ENCODE measurements at regions not wholly inside any gene's neighbourhood (a gene's known extent, or its start where the extent isn't known, plus 50 kb on each side); places are given as distances from the start of the nearest gene placed in this dataset.
A peak's percentile ranks its signal among the peaks of the same experiment; 100 is the strongest.

- H3K9me3 ChIP-seq (ENCODE audit: insufficient read depth in 2 of 2, low read depth in 1 of 2, low read length in 1 of 2): no peaks in the 10 kb centered on the region
- H2BK5ac ChIP-seq (ENCODE audit: low read depth, low read length): no peak overlapping the region
- no peak overlapping the region for H2BK20ac ChIP-seq (ENCODE audit: low read length)
- no peaks in the 10 kb centered on the region for H3K79me2 ChIP-seq (ENCODE audit: control insufficient read depth in 1 of 2, insufficient read depth in 2 of 2, low read length in 2 of 2)
- no peak overlapping the region for H2BK12ac ChIP-seq (ENCODE audit: low read depth, low read length)
- H4K91ac ChIP-seq (replicated peaks; ENCODE audit: insufficient read length, low read length): no peak overlapping the region
- no peak overlapping the region for H3K23ac ChIP-seq (ENCODE audit: insufficient read length)
- ChIA-PET POLR2A (ENCODE audit: partially characterized antibody) (no interaction called here), CTCF (ENCODE audit: partially characterized antibody) (interaction anchor here (0.7 to 1.2 kb wide), 5 partner anchors 16 to 516 kb away, joined by 3 read pairs; no protein-coding TSS in a partner anchor)
- H4K5ac ChIP-seq (ENCODE audit: insufficient read length, low read depth, low read length): no peak overlapping the region
- WGBS, 2 experiments (ENCODE audit: extremely low coverage in 1 of 2, insufficient coverage in 1 of 2, insufficient read length in 1 of 2, insufficient replicate concordance in 2 of 2, low coverage in 1 of 2, low lambda C conversion rate in 2 of 2, missing lambda C conversion rate in 1 of 2): 93% methylated on average over 2 of the region's 2 CpGs; no CpG with 5 or more reads in 1 of the 2 experiments
- H3K4ac ChIP-seq (replicated peaks; ENCODE audit: insufficient read length, low read depth, low read length): no peak overlapping the region
- FAIRE-seq: no peak
- no peaks in the 10 kb centered on the region for H4K20me1 ChIP-seq (replicated peaks in 1 of 2; ENCODE audit: control insufficient read depth in 1 of 2, insufficient read depth in 2 of 2, low read length in 2 of 2)
- H2AK5ac ChIP-seq (ENCODE audit: low read depth, low read length): no peak overlapping the region
- DNase-seq (ENCODE audit: low read depth in 1 of 2, low spot score in 2 of 2): peak in 1 of 2 experiments; percentile 1
- H3K23me2 ChIP-seq (ENCODE audit: low read depth, low read length): no peaks in the 10 kb centered on the region
- peak; percentile 37 to 45 for TF ChIP-seq RAD21 (IDR thresholded peaks at IDR 0.05 in 1 of 2, conservative IDR thresholded peaks at IDR 0.05 in 1 of 2; ENCODE audit: low read depth in 2 of 2, low read length in 2 of 2)
- TF ChIP-seq CTCF (IDR thresholded peaks at IDR 0.05; ENCODE audit: control extremely low read depth in 1 of 3, insufficient read depth in 1 of 3, low read depth in 1 of 3, low read length in 3 of 3): peak in 2 of 3 experiments; percentile 14 to 38; a peak in 2 of 4 replicates
- TF ChIP-seq NRF1 (IDR thresholded peaks at IDR 0.05; ENCODE audit: low read depth, low read length): no peak
- TF ChIP-seq SRF (IDR thresholded peaks at IDR 0.05; ENCODE audit: low read depth, low read length): no peak
- no peak for TF ChIP-seq ATF3 (IDR thresholded peaks at IDR 0.05; ENCODE audit: insufficient read depth, low read depth, low read length)
- no peak for TF ChIP-seq POLR2AphosphoS5 (IDR thresholded peaks at IDR 0.05; ENCODE audit: low read depth, low read length)
- TF ChIP-seq TAF7 (optimal IDR thresholded peaks at IDR 0.05; ENCODE audit: borderline replicate concordance, low read depth, low read length): no peak
- no peak for TF ChIP-seq TAF1 (IDR thresholded peaks at IDR 0.05; ENCODE audit: low read depth, low read length)
- TF ChIP-seq ZNF274 (IDR thresholded peaks at IDR 0.05; ENCODE audit: borderline replicate concordance, extremely low read depth, low read length): no peak
- TF ChIP-seq JUND (IDR thresholded peaks at IDR 0.05; ENCODE audit: low read length): no peak
- TF ChIP-seq SIX5 (IDR thresholded peaks at IDR 0.05; ENCODE audit: low read depth, low read length): no peak
- H3K14ac ChIP-seq (ENCODE audit: insufficient read length): no peak overlapping the region
- no peak overlapping the region for H2BK15ac ChIP-seq (ENCODE audit: low read length)
- no peaks in the 10 kb centered on the region for H3K36me3 ChIP-seq (ENCODE audit: control insufficient read depth in 2 of 4, insufficient read depth in 4 of 4, low read length in 3 of 4)
- H3K18ac ChIP-seq (ENCODE audit: extremely low read depth, low read length): no peak overlapping the region
- H3K56ac ChIP-seq (replicated peaks; ENCODE audit: insufficient read length, low read depth, low read length): no peak overlapping the region
- no peak overlapping the region for H3K4me2 ChIP-seq (ENCODE audit: insufficient read depth in 1 of 2, low read depth in 2 of 2, low read length in 2 of 2)
- H3K27me3 ChIP-seq (replicated peaks in 1 of 4; ENCODE audit: control insufficient read depth in 3 of 4, extremely low read depth in 1 of 4, insufficient read depth in 3 of 4, low read length in 3 of 4): no peaks in the 10 kb centered on the region
- no peak overlapping the region for H2BK120ac ChIP-seq (replicated peaks; ENCODE audit: low read depth, low read length)
- H3K4me1 ChIP-seq (replicated peaks in 1 of 4; ENCODE audit: control insufficient read depth in 3 of 4, insufficient read depth in 4 of 4, low read length in 3 of 4): 0 out of 7 replicates have a peak, but pooled peaks cover 0 to 2% (median 0%) of the 10 kb centered on the region in 4 experiments
- no peak overlapping the region for H2AFZ ChIP-seq (ENCODE audit: low read length)
- no peak overlapping the region for H3K9ac ChIP-seq (replicated peaks in 1 of 4; ENCODE audit: extremely low read depth in 1 of 4, low read depth in 3 of 4, low read length in 3 of 4)
- no peaks in the 10 kb centered on the region for H3K79me1 ChIP-seq (ENCODE audit: low read depth, low read length)
- H4K8ac ChIP-seq (ENCODE audit: extremely low read depth, insufficient read depth, low read length): no peak overlapping the region
- H3K4me3 ChIP-seq (ENCODE audit: extremely low read depth in 1 of 4, insufficient read depth in 2 of 4, low read depth in 3 of 4, low read length in 4 of 4): no peak overlapping the region
- no peak overlapping the region for H3K27ac ChIP-seq (ENCODE audit: low read depth, low read length)
Observed at GRCh38 chr5:143648696-143649095, 163.3 kb upstream of the HMHB1 start.
